NCI-H2227 (cell line): ENCODE measurements at regions not wholly inside any gene's neighbourhood (a gene's known extent, or its start where the extent isn't known, plus 50 kb on each side); places are given as distances from the start of the nearest gene placed in this dataset.
"Not testable (repeated sequence)": the region's sequence is repeated elsewhere in the genome, so short reads cannot be mapped to it uniquely, and the experiment has no call there.

ENCODE experiments used
- DNase-seq: peaks from one replicate; lab custom pipeline; 2025; ENCODE audit not compliant: unreplicated experiment; lab: John Stamatoyannopoulos, UW

DNA sequence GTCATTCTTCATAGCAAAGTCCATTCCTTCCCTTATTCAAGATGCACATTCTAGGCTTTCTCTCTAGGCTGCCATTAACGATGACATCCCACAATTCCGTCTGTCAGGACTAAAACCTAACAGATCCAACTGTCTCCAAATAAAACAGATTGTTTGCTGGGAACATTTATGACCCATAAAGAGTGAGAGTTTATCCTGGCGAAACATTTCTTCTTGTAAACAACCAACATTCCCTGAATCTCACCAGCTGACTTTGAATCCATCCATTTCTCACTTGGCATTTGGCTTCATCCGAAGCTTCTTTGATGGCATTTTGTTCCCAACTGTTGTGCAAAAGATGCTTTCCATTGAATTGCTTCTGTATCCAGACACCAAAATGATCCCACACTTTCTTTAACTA is 93.1 kb downstream of the OLIG3 start:
- no peak for DNase-seq

DNA sequence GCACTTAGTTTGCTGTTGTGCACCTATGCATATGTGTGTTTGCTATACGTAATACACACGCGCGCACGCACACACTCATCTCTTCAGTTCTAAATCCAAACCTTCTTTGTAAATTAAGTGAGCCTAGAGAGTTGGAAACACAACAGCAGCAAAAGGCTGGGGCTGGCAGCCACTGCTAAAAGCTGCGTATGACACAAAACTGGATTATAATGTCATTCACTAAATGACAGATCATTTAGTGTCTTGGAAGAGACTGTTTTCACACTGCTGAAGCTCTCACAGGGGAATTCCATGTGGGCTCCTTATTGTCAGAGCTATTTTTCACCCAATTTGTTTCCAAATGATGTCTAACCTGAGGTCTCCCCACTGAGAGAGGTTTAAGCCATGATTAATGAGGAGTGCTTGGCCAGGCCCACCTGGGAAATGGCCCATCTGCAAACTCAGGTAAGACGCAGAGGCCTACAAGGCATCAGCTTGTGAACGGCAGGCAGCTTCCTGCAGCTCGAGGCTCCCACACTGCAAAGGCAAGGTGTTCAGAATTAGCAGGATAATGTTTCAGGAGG is 94.2 kb downstream of the OLIG3 start:
- DNase-seq = no peak

DNA sequence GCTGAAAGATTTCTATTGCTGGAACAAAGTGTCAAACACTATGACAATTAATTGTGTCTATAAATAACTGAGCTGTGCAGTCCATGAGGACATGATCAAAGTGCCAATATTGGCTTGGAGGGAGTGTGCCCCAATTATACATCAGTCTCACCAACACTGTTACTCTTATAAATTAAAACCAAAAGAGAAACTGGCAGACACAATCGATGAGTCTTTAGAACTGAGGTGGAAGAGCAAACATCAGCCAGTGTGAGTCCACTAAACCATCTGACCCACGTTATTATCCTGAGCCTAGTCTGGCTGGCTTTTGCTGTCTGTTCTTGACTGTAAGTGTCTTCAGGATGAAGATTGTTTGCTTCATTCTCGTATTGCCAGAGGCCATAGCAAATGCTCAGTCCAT is 98.9 kb downstream of the OLIG3 start:
- no peak for DNase-seq

- DNase-seq = no peak
Observed at GRCh38 chr6:137391061-137391814, 103.0 kb downstream of the OLIG3 start.

GRCh38 chr6:137390334-137390733 is 103.9 kb downstream of the OLIG3 start:
- DNase-seq = no peak

DNA sequence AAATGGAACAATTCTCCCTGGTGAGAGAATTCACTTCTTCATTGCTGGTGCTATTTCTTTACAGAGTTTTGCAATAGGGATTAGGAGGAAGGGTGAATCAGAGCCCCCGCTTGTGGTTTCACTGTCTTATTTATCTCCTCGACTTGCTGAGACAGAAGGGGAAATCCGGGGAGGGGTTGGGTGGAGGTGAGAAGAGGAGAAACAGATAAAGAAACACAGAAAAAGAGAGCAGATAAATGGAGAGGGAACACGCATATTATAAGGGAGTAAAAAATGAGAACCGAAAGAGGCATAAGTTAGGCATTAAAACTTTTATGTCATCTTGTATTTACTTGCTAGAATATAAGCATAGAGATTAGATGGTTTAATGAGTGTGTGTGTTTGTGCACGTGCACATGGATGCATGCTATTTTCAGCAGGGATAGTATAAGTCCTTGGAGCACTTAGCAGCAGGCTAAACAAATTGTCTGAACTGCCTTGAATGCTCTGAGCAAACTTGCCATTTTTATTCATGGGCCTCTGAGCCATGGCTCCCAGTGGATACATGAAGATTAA is 105.0 kb downstream of the OLIG3 start:
- DNase-seq = no peak

- no peak for DNase-seq
Observed at GRCh38 chr6:137387096-137387764, 107.0 kb downstream of the OLIG3 start.

DNA sequence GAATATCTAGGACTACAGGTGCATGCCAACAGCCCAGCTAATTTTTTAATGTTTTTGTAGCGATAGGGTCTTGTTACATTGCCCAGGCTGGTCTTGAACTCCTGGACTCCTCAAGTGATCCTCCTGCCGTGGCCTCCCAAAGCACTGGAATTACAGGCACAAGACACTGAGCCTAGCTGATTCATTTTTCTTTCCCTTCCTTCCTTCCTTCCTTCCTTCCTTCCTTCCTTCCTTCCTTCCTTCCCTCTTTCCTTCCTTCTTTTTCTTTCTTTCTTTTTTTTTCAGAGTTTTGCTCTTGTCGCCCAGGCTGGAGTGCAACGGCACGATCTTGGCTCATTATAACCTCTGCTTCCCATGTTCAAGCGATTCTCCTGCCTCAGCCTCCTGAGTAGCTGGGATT is 110.9 kb downstream of the OLIG3 start:
- DNase-seq = not testable (repeated sequence)

DNA sequence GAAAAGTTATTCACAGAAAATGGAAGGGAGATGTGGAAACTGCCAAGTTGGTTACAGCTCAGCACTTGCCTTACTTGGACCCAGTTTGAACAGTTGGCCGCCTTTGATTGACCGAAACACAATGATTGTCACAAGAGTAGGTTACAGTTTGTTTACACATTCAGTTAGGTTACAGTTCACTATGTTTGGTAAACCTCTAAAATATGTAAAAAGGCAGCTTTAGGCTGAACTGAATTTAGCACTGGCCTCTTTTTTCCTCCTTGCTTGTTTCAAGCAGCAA is 116.2 kb downstream of the OLIG3 start:
- no peak for DNase-seq

- no peak for DNase-seq
Observed at GRCh38 chr6:137373296-137373695, 120.9 kb downstream of the OLIG3 start.

DNA sequence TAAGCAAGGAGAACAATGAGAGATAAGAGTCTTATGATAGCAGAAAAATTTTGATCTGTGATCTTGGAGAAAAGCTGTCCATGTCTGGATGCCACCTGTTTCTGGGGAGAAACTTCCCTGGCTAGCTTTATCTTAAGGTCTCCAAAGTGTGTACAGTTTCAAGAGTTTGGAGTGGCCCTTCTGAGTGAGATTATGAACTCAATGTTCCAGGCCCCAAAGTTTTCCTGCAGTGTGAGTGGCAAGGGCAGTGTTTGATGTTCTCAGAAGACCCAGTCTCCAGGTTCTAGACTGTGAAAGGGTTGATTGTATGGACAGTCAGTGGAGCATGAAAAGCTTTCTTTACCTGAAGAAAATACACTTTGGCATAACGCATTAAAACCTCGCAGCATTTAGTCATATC is 121.7 kb downstream of the OLIG3 start:
- no peak for DNase-seq

GRCh38 chr6:137371634-137372016 is 122.6 kb downstream of the OLIG3 start:
- DNase-seq = no peak

DNA sequence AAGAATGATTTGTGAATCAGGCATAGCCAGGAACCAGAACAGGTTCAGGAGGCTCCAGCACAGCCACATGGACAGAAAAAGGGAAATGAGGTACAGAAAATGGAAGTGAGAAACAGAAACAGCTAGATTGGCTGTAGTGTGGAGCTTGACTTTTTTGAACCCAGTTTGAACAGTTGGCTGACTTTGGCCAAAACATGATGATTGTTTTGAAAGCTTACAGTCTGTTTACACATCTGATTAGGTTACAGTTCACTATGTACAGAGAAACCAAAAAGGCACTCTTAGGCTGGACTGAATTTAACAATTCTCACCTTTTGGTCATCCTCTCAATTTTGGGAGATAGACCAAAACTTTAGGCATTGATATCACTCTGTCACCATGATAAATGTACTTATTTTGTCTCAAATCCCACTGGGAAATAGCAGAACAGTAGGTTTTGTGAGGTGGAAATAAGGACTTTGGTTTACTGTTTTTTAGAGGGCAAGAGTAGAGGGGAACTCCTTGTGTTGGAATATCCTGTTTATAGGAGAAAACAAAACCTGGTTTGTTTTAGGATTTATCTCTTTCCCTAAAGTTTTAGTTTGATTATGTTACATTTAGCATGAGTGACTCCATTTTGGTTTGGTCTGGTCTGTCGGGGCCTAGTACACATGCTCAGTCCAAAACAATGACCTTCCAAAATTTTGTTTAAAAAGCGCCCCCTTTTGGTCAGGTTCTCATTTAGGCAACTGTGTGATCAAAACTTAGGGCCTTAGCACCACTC is 123.1 kb downstream of the OLIG3 start:
- DNase-seq = no peak

GRCh38 chr6:137369136-137369535 is 125.1 kb downstream of the OLIG3 start:
- no peak for DNase-seq

DNA sequence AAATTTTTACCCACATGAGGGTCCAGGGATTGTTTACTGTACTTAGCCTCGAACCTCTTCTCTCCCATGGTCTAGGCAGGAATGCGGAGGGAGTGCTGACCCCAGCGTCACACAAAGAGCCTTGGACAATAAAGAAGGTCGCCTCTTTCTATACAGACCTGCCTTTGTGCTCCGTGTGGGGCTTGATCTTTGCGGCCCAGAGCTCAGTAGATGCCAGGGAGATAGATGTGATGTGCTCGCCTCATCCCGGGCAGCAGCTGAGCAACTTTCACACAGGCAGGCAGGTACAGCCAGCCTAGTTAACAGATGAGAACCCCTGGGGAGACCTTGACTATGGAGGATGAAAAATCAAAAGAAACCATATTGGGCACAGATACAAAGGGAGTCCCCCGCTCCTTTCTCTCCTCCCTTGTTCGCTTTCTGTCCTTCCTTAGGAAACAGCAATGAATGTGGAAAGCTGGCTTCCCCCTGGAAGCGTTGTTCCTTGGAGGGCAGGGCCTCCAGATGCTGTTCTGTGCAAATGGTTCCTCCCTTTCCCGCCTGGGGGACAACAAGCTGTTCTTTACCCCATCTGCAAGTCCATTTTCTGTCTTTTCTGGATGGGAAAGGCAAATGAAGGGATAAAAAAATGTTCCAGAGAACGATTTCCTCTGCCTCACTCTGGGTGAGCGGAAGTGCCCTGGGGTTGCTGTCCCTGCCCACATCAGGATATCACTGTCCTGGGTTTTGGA is 128.3 kb downstream of the OLIG3 start:
- no peak for DNase-seq

DNA sequence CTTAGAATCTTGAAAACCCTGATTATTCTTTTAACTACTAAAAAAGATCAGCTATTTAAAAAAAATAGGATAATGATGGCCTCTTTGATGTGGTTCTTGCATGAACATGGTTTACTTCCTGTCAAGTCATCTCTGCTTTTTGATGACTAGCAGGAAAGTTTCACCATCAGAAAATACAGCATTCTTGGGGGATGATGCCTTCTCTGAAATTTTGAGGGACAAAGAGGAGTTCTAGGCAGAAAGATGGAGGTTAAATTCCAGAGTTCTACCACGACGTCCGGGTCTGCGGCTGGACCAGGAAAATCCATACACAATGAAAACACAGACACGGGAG is 130.4 kb downstream of the OLIG3 start:
- no peak for DNase-seq

DNA sequence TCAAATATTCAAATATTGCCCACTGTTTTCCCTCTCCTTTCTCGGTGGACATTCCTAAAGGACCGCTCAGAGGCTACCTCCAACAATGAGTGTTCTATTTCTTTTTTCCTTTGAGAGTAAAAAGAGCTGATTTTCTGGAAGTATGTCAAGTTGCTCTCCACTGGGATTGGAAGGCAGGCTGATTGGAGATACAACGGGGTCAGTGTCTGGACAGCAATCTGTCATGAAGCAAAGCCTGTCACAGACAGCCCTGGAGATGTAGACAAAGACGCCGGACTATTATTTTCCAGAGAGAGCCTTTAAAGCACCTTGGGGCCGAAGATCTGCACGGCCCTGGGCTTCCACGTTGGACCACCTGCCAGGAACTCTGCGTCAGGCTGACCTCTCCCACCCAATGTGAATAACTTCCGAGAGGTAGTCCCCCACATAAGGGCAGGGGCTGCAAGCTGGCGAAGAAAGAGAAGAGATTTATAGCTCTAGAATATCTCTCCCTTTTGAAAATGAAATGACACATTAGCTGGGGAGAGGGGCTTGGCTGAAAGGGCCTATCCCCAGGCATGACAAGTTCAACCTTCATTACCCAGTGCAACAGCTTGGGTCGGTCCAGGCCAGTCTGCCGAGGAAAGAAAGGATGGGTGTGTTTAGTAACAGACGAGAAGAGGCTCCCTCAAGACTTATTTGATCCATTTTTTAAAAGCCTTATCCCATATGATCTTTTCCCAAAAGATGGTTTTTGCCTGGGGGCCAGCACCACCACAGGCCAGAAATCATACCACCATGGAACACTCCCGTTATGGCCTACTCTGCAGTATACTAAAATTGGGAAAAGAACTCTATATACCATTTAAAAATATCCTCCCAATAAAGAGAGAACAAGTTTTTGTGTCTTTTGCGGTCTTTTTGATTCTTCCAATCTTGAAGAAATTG is 131.1 kb downstream of the OLIG3 start:
- no peak for DNase-seq

DNA sequence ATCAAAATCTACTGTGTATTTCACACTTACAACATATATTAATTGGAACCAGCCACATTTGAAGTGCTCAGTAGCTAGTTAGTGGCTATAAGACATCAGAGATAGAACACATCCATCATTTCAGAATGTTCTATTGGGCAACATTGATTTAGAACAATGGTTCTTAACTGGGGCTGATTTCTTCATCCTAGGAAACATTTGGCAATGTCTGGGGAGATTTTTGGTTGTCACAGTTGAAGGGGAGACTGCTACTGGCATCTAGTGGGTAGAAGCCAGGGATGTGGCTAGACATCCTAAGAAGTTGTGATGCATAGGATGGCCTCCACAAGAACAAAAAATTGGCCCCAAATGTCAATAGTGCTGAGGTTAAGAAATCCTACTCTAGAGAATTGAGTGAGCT is 132.5 kb downstream of the OLIG3 start:
- no peak for DNase-seq

DNA sequence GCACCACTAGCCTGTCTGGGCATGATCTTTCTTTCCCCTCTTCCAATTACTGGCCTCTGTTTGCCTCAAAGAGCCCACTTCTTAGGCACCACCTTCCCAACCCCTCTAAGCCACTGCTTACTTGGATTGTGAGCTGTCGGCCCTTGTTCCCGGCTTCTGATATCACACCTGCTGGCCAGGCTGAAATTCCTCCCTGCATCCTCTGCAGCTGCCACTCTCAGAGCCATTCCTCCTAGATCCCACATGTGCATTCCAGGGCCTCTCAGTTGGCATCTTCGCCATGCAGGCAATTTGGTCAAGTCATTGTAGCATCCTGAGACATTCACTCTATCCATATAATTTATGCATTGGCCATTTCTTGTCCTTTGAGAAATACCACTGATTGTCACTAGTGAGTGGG is 135.9 kb downstream of the OLIG3 start:
- DNase-seq = no peak

DNA sequence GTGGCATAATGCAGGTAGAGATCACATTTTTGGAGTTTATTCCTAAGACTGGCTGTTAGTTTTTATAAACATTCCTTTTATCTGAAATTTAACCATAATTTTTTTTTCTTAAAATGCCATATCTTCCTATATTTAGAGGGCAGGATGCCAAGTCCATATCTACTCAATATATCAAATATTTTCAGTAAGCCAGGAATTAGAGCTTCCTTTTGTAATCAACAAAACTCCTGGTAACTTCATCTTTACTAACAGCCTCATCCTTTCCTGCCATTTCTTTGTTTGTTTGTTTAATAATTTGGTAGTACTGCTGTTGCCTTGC is 136.3 kb downstream of the OLIG3 start:
- no peak for DNase-seq
